HepG2 (cell line): ENCODE measurements at regions not wholly inside any gene's neighbourhood (a gene's known extent, or its start where the extent isn't known, plus 50 kb on each side); places are given as distances from the start of the nearest gene placed in this dataset.
A peak's percentile ranks its signal among the peaks of the same experiment; 100 is the strongest.

Experiments used
- ESRRA ChIP-seq: sonication (generic); formaldehyde crosslinking; IDR thresholded peaks from 2 replicates; pipeline ENCODE4 v1.5.1; 2020; ENCODE audit warnings: mild to moderate bottlenecking, low read depth, missing genetic modification reagents
- MATR3 ChIP-seq: sonication (generic); formaldehyde crosslinking; IDR thresholded peaks from 2 replicates; pipeline ENCODE4 v1.4.0; 2020; ENCODE audit warnings: missing genetic modification reagents
- NR2C2 ChIP-seq: sonication (generic); formaldehyde crosslinking; IDR thresholded peaks from 2 replicates; pipeline ENCODE4 v1.4.0; 2020; ENCODE audit warnings: missing genetic modification reagents, mild to moderate bottlenecking, moderate library complexity, borderline replicate concordance
- POGZ ChIP-seq: sonication (generic); formaldehyde crosslinking; IDR thresholded peaks from 2 replicates; pipeline ENCODE4 v1.4.0; 2020; ENCODE audit warnings: mild to moderate bottlenecking, missing genetic modification reagents
- REXO4 ChIP-seq: sonication (generic); formaldehyde crosslinking; IDR thresholded peaks from 2 replicates; pipeline ENCODE4 v1.8.0; 2022; ENCODE audit warnings: missing genetic modification reagents, mild to moderate bottlenecking, borderline replicate concordance
- STAT6 ChIP-seq: sonication (generic); formaldehyde crosslinking; IDR thresholded peaks from 2 replicates; pipeline ENCODE4 v1.4.0; 2020; ENCODE audit warnings: missing genetic modification reagents, mild to moderate bottlenecking, borderline replicate concordance
- SUZ12 ChIP-seq: fragments of 150-350 bp; IDR thresholded peaks from 2 replicates; pipeline ENCODE4 v1.6.1; 2014; ENCODE audit warnings: low read depth, low read length
- TFDP2 ChIP-seq: sonication (generic); formaldehyde crosslinking; IDR thresholded peaks from 2 replicates; pipeline ENCODE4 v1.4.0; 2020; ENCODE audit warnings: missing genetic modification reagents
- ZNF704 ChIP-seq: sonication (generic); formaldehyde crosslinking; IDR thresholded peaks from 2 replicates; pipeline ENCODE4 v1.8.1; 2023; ENCODE audit warnings: mild to moderate bottlenecking, inconsistent platforms, moderate library complexity, missing genetic modification reagents, borderline replicate concordance

GRCh38 chr3:30498587-30498967 is 107.8 kb upstream of the TGFBR2 start (continued):
- TF ChIP-seq SUZ12 (no peak), NR2C2 (no peak), REXO4 (no peak), STAT6 (CRISPR knock-in tag) (0 out of 2 replicates have a peak, but pooled peaks have one; percentile 57), POGZ (CRISPR knock-in tag) (peak; percentile 82), MATR3 (CRISPR knock-in tag) (no peak), ESRRA (peak; percentile 89), ZNF704 (CRISPR knock-in tag) (no peak), TFDP2 (no peak)
- TF ChIP-seq, all 625 proteins: peak for 47
